H1 (cell line): ENCODE measurements at regions not wholly inside any gene's neighbourhood (a gene's known extent, or its start where the extent isn't known, plus 50 kb on each side); places are given as distances from the start of the nearest gene placed in this dataset.

Source experiments
- CTCF ChIA-PET: fragments of 300-600 bp; sonication (Branson Sonifier 250); formaldehyde crosslinking; loops from one replicate; lab custom pipeline; 2021; ENCODE audit not compliant: partially characterized antibody; lab: Charles Lee
- POLR2A ChIA-PET: fragments of 300-600 bp; sonication (Branson Sonifier 250); formaldehyde crosslinking; loops from one replicate; lab custom pipeline; 2021; ENCODE audit warnings: inconsistent platforms; ENCODE audit not compliant: partially characterized antibody; lab: Charles Lee
- DNase-seq, 2 experiments: peaks; one replicate each; pipeline versions ENCODE4 v3.0.0 to v3.0.0-alpha.2; 2010 to 2022; ENCODE audit warnings: low spot score in 2 of 2, low read depth in 1 of 2, mixed read lengths in 1 of 2
- FAIRE-seq: peaks from 2 replicates; lab custom pipeline; 2011; peaks lifted over from hg19 to GRCh38; lab: Jason Lieb, UNC
- H2AFZ ChIP-seq: 2 replicates; pipeline ENCODE4 v1.8.1; 2012; ENCODE audit warnings: low read length, inconsistent platforms
- H2AK5ac ChIP-seq: 2 replicates; pipeline ENCODE4 v1.6.1; 2013; ENCODE audit warnings: low read depth, low read length
- H2BK120ac ChIP-seq: replicated peaks from 2 replicates; pipeline ENCODE3; 2013; ENCODE audit warnings: low read depth, low read length, inconsistent platforms
- H2BK12ac ChIP-seq: 2 replicates; pipeline ENCODE4 v1.6.1; 2013; ENCODE audit warnings: low read depth, low read length
- H2BK15ac ChIP-seq: 2 replicates; pipeline ENCODE4 v1.6.1; 2013; ENCODE audit warnings: low read length
- H2BK20ac ChIP-seq: 2 replicates; pipeline ENCODE4 v1.6.1; 2013; ENCODE audit warnings: low read length
- H2BK5ac ChIP-seq: 2 replicates; pipeline ENCODE4 v1.6.1; 2013; ENCODE audit warnings: low read depth, low read length
- H3K14ac ChIP-seq: 2 replicates; pipeline ENCODE4 v1.6.1; 2013; ENCODE audit warnings: inconsistent platforms; ENCODE audit not compliant: insufficient read length
- H3K18ac ChIP-seq: 2 replicates; pipeline ENCODE4 v1.6.1; 2013; ENCODE audit warnings: low read length; ENCODE audit errors: extremely low read depth
- H3K23ac ChIP-seq: 2 replicates; pipeline ENCODE4 v1.6.1; 2013; ENCODE audit warnings: inconsistent platforms; ENCODE audit not compliant: insufficient read length
- H3K23me2 ChIP-seq: 2 replicates; pipeline ENCODE4 v1.6.1; 2013; ENCODE audit warnings: low read depth, low read length
- H3K27ac ChIP-seq: 2 replicates; pipeline ENCODE4 v1.6.1; 2011; ENCODE audit warnings: low read depth, low read length, inconsistent platforms
- H3K27me3 ChIP-seq, 4 experiments: replicated peaks in 1 of 4; 1 replicate in 1 of 4; 2 replicates in 3 of 4; pipeline versions ENCODE4 v1.6.1 to v1.8.1; 2011 to 2013; ENCODE audit warnings: low read length in 3 of 4, mild to moderate bottlenecking in 3 of 4, inconsistent platforms in 2 of 4, mixed read lengths in 2 of 4, moderate library complexity in 1 of 4; ENCODE audit not compliant: control insufficient read depth in 3 of 4, insufficient read depth in 3 of 4; ENCODE audit errors: extremely low read depth in 1 of 4
- H3K36me3 ChIP-seq, 4 experiments: 2 replicates each; pipeline versions ENCODE4 v1.6.1 to v1.8.1; 2011 to 2013; ENCODE audit warnings: mild to moderate bottlenecking in 4 of 4, low read length in 3 of 4, moderate library complexity in 2 of 4, control low read depth in 1 of 4, inconsistent platforms in 1 of 4; ENCODE audit not compliant: insufficient read depth in 4 of 4, control insufficient read depth in 2 of 4
- H3K4ac ChIP-seq: replicated peaks from 2 replicates; pipeline ENCODE3; 2013; ENCODE audit warnings: low read length, low read depth, mixed read lengths, inconsistent platforms; ENCODE audit not compliant: insufficient read length
- H3K4me1 ChIP-seq, 4 experiments: replicated peaks in 1 of 4; 1 replicate in 1 of 4; 2 replicates in 3 of 4; pipeline versions ENCODE4 v1.6.1 to v1.8.1; 2011 to 2013; ENCODE audit warnings: low read length in 3 of 4, inconsistent platforms in 2 of 4, mixed read lengths in 1 of 4; ENCODE audit not compliant: insufficient read depth in 4 of 4, control insufficient read depth in 3 of 4
- H3K4me2 ChIP-seq, 2 experiments: 2 replicates each; pipeline versions ENCODE4 v1.6.1 to v1.8.1; 2011 to 2013; ENCODE audit warnings: low read depth in 2 of 2, low read length in 2 of 2, control low read depth in 1 of 2, inconsistent platforms in 1 of 2, mild to moderate bottlenecking in 1 of 2; ENCODE audit not compliant: insufficient read depth in 1 of 2
- H3K4me3 ChIP-seq, 4 experiments: fragments of 200-600, 300-600 bp in 1 of 4; sonication (generic), shearing (Covaris generic), sonication (Bioruptor Twin) in 1 of 4; 2 replicates each; pipeline versions ENCODE4 v1.5.1 to v1.8.1; 2011 to 2016; ENCODE audit warnings: low read length in 4 of 4, low read depth in 3 of 4, control low read depth in 2 of 4, inconsistent platforms in 2 of 4, mild to moderate bottlenecking in 2 of 4, mixed read lengths in 1 of 4, moderate library complexity in 1 of 4; ENCODE audit not compliant: insufficient read depth in 2 of 4; ENCODE audit errors: extremely low read depth in 1 of 4
- H3K56ac ChIP-seq: replicated peaks from 2 replicates; pipeline ENCODE3; 2013; ENCODE audit warnings: low read depth, mild to moderate bottlenecking, mixed read lengths, low read length, inconsistent platforms; ENCODE audit not compliant: insufficient read length
- H3K79me1 ChIP-seq: 2 replicates; pipeline ENCODE4 v1.6.1; 2013; ENCODE audit warnings: low read depth, low read length, control low read depth
- H3K79me2 ChIP-seq, 2 experiments: 2 replicates each; pipeline versions ENCODE4 v1.6.1 to v1.8.1; 2012 to 2013; ENCODE audit warnings: low read length in 2 of 2, mild to moderate bottlenecking in 2 of 2, inconsistent platforms in 1 of 2; ENCODE audit not compliant: insufficient read depth in 2 of 2, control insufficient read depth in 1 of 2
- H3K9ac ChIP-seq, 4 experiments: replicated peaks in 1 of 4; 1 replicate in 1 of 4; 2 replicates in 3 of 4; pipeline versions ENCODE4 v1.6.1 to v1.8.1; 2011 to 2013; ENCODE audit warnings: low read depth in 3 of 4, low read length in 3 of 4, control low read depth in 2 of 4, mild to moderate bottlenecking in 2 of 4, moderate library complexity in 2 of 4, inconsistent platforms in 1 of 4; ENCODE audit errors: extremely low read depth in 1 of 4
- H3K9me3 ChIP-seq, 2 experiments: 2 replicates each; pipeline versions ENCODE4 v1.6.1 to v1.8.1; 2012 to 2013; ENCODE audit warnings: mild to moderate bottlenecking in 2 of 2, moderate library complexity in 2 of 2, control low read depth in 1 of 2, inconsistent platforms in 1 of 2, low read depth in 1 of 2, low read length in 1 of 2, mixed read lengths in 1 of 2; ENCODE audit not compliant: insufficient read depth in 2 of 2
- H4K20me1 ChIP-seq, 2 experiments: replicated peaks in 1 of 2; 2 replicates each; pipeline versions ENCODE3 to v1.8.1; 2011 to 2013; ENCODE audit warnings: inconsistent platforms in 2 of 2, low read length in 2 of 2, mild to moderate bottlenecking in 1 of 2; ENCODE audit not compliant: insufficient read depth in 2 of 2, control insufficient read depth in 1 of 2
- H4K5ac ChIP-seq: 2 replicates; pipeline ENCODE4 v1.6.1; 2013; ENCODE audit warnings: low read length, low read depth, mixed read lengths, inconsistent platforms; ENCODE audit not compliant: insufficient read length
- H4K8ac ChIP-seq: 2 replicates; pipeline ENCODE4 v1.8.0; 2013; ENCODE audit warnings: mild to moderate bottlenecking, moderate library complexity, low read length, inconsistent platforms; ENCODE audit not compliant: insufficient read depth; ENCODE audit errors: extremely low read depth
- H4K91ac ChIP-seq: replicated peaks from 2 replicates; pipeline ENCODE3; 2013; ENCODE audit warnings: low read length, mixed read lengths, inconsistent platforms; ENCODE audit not compliant: insufficient read length
- CBX8 ChIP-seq: fragments of 300-800, 300-1000 bp; sonication (generic); IDR thresholded peaks from 2 replicates; pipeline ENCODE4 v1.7.1; 2016; ENCODE audit warnings: low read depth, low read length, borderline replicate concordance
- CHD2 ChIP-seq: IDR thresholded peaks from 2 replicates; pipeline ENCODE4 v1.6.1; 2012; ENCODE audit warnings: low read length, improper control_type of control experiment
- EP300 ChIP-seq, 2 experiments: IDR thresholded peaks; 1 replicate in 1 of 2; 2 replicates in 1 of 2; pipeline ENCODE4 v1.6.1; 2011 to 2012; ENCODE audit warnings: low read depth in 2 of 2, low read length in 2 of 2, mild to moderate bottlenecking in 2 of 2, borderline replicate concordance in 1 of 2, inconsistent platforms in 1 of 2, moderate library complexity in 1 of 2
- RAD21 ChIP-seq, 2 experiments: IDR thresholded peaks in 1 of 2; conservative IDR thresholded peaks in 1 of 2; 2 replicates each; pipeline ENCODE4 v1.6.1; 2011; ENCODE audit warnings: low read depth in 2 of 2, low read length in 2 of 2, improper control_type of control experiment in 1 of 2, inconsistent platforms in 1 of 2, mild to moderate bottlenecking in 1 of 2, moderate library complexity in 1 of 2
- SP1 ChIP-seq: IDR thresholded peaks from 2 replicates; pipeline ENCODE4 v1.6.1; 2011; ENCODE audit warnings: low read depth, low read length
- TBP ChIP-seq: IDR thresholded peaks from 2 replicates; pipeline ENCODE4 v1.6.1; 2011; ENCODE audit warnings: low read depth, low read length, improper control_type of control experiment
- WGBS, 2 experiments: shearing (Covaris generic) in 1 of 2; methylation state at CpG; one replicate each; pipeline versions ENCODE4 v1.1.6 to v1.1.7; 2013 to 2015; ENCODE audit warnings: low lambda C conversion rate in 2 of 2, mixed read lengths in 2 of 2, inconsistent platforms in 1 of 2, low coverage in 1 of 2, missing lambda C conversion rate in 1 of 2; ENCODE audit not compliant: insufficient replicate concordance in 2 of 2, insufficient coverage in 1 of 2, insufficient read length in 1 of 2; ENCODE audit errors: extremely low coverage in 1 of 2, missing lambda C conversion rate in 1 of 2; 5-methylcytosine and 5-hydroxymethylcytosine counted together
- TF ChIP-seq, protein P1 (sequence below), 3 experiments: IDR thresholded peaks; 1 replicate in 2 of 3; 2 replicates in 1 of 3; pipeline versions ENCODE4 v1.5.1 to v1.6.1; 2011; ENCODE audit warnings: low read length in 3 of 3, mild to moderate bottlenecking in 3 of 3, inconsistent platforms in 2 of 3, low read depth in 1 of 3, moderate library complexity in 1 of 3; ENCODE audit not compliant: insufficient read depth in 1 of 3; ENCODE audit errors: control extremely low read depth in 1 of 3

DNA sequence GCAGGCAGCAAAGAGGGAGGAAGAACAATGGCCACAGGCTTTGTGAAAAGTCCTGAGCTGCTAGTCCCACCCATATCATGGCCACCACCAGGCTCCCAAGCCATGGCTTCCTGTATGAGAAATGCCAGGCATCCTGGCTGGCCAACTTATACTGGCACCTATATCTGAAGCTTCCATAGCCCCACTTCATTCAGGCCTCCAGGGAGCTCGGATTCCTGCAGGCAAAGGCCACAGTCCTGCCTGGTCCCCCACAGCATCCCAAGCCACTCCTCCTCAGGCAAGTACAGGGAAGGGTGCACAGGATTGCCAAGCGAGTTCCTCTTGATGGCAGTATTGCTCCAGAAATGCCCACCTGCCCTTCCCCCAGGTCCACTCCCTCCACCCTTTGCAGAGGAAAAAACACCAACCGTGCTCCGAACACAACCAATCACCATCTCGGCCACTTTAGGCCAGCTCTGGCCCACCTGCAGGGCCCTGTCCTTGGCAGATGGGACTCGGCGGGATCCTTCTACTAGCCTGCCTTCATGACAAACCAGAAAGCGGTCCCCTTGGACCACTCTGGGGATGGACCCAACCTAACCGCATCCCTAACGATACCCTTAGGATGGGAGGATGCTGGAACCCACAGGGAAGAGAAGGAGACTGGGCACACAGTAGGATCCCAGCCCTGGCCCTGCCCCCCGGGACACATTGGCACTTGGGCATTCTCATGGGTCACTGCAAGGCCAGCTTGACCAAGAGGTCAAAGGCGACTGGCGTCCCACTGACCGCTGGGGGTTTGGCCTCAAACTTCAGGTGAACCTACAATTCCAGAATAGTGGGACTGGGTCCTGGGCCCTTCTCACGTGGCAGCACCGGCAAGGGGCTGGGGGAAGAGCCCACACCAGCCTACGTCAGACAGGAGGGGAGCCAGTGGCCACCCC, 220.4 kb upstream of the AGTR2 start:
- Histone ChIP-seq H4K5ac (no peak overlapping the region), H3K4me2 (no peak overlapping the region), H2BK15ac (no peak overlapping the region), H3K18ac (no peak overlapping the region; the same call in 1 of the 2 replicates), H3K14ac (no peak overlapping the region), H3K9ac (no peak overlapping the region), H3K23ac (no peak overlapping the region), H3K9me3 (no peaks in the 10 kb centered on the region), H3K27ac (no peak overlapping the region), H3K23me2 (no peaks in the 10 kb centered on the region), H3K79me1 (peaks cover 6% of the 10 kb centered on the region), H2AK5ac (no peak overlapping the region), H2BK20ac (no peak overlapping the region), H3K4me3 (no peak overlapping the region), H3K56ac (no peak overlapping the region), H2BK120ac (no peak overlapping the region), H4K8ac (no peak overlapping the region), H3K27me3 (no peaks in the 10 kb centered on the region), H2AFZ (no peak overlapping the region), H3K79me2 (peaks cover 3 to 78% of the 10 kb centered on the region in 2 experiments), H3K36me3 (peaks cover 0 to 7% (median 0%) of the 10 kb centered on the region in 4 experiments; a peak in 1 of 8 replicates), H3K4me1 (peaks cover 0 to 7% (median 0%) of the 10 kb centered on the region in 4 experiments; a peak in 1 of 7 replicates), H2BK5ac (no peak overlapping the region), H3K4ac (no peak overlapping the region), H2BK12ac (no peak overlapping the region), H4K91ac (no peak overlapping the region), H4K20me1 (peaks cover 6 to 21% of the 10 kb centered on the region in 2 experiments)
- DNase-seq, result no peak
- FAIRE-seq, result peak; percentile 83
- ChIA-PET CTCF (interaction anchor here (0.7 to 1.5 kb wide), 4 partner anchors 9 to 691 kb away, joined by 3 to 5 read pairs (median 4); no protein-coding TSS in a partner anchor), POLR2A (interaction anchor here (0.5 kb wide), 1 partner anchor 18 kb away, joined by 3 read pairs; no protein-coding TSS in a partner anchor)
- WGBS, 2 experiments, result 80% methylated on average over 1 of the region's 17 CpGs; no CpG with 5 or more reads in 1 of the 2 experiments
- TF ChIP-seq RAD21 (IDR thresholded peaks at IDR 0.05 in 1 of 2, conservative IDR thresholded peaks at IDR 0.05 in 1 of 2; ENCODE audit: low read depth in 2 of 2, low read length in 2 of 2) (peak; percentile 58 to 68), CBX8 (no peak), SP1 (0 out of 2 replicates have a peak, but pooled peaks have one; percentile 55), CHD2 (peak; percentile 61; the same call in 1 of the 2 replicates), TBP (no peak), EP300 (IDR thresholded peaks at IDR 0.05; ENCODE audit: borderline replicate concordance in 1 of 2, low read depth in 2 of 2, low read length in 2 of 2) (no peak)
- TF ChIP-seq, protein P1, sequence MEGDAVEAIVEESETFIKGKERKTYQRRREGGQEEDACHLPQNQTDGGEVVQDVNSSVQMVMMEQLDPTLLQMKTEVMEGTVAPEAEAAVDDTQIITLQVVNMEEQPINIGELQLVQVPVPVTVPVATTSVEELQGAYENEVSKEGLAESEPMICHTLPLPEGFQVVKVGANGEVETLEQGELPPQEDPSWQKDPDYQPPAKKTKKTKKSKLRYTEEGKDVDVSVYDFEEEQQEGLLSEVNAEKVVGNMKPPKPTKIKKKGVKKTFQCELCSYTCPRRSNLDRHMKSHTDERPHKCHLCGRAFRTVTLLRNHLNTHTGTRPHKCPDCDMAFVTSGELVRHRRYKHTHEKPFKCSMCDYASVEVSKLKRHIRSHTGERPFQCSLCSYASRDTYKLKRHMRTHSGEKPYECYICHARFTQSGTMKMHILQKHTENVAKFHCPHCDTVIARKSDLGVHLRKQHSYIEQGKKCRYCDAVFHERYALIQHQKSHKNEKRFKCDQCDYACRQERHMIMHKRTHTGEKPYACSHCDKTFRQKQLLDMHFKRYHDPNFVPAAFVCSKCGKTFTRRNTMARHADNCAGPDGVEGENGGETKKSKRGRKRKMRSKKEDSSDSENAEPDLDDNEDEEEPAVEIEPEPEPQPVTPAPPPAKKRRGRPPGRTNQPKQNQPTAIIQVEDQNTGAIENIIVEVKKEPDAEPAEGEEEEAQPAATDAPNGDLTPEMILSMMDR (IDR thresholded peaks at IDR 0.05; ENCODE audit: control extremely low read depth in 1 of 3, insufficient read depth in 1 of 3, low read depth in 1 of 3, low read length in 3 of 3), result peak in 1 of 3 experiments; percentile 49; a peak in 2 of 4 replicates
